PC-3 (cell line): ENCODE measurements at regions not wholly inside any gene's neighbourhood (a gene's known extent, or its start where the extent isn't known, plus 50 kb on each side); places are given as distances from the start of the nearest gene placed in this dataset.

Experiments
- ATAC-seq: fragments of 200-7000 bp; cut with Tn5 transposase; 2 replicates; pipeline ENCODE4 v1.9.1; 2020; ENCODE audit warnings: mild to moderate bottlenecking, moderate library complexity
- BruUV-seq: library from RNA; stranded (reverse); fragments of 400-500 nt; replicated peaks from 2 replicates; lab custom pipeline; 2021; lab: Mats Ljungman, UMichigan
- CTCF ChIA-PET: fragments of 300-600 bp; sonication (Branson Sonifier 250); formaldehyde crosslinking; loops from one replicate; lab custom pipeline; 2022; ENCODE audit warnings: antibody characterized with exemption; lab: Charles Lee
- POLR2A ChIA-PET: fragments of 300-600 bp; sonication (Branson Sonifier 250); formaldehyde crosslinking; loops from one replicate; lab custom pipeline; 2022; ENCODE audit warnings: antibody characterized with exemption; ENCODE audit not compliant: unreplicated experiment; lab: Charles Lee
- DNase-seq: peaks from one replicate; pipeline ENCODE4 v3.0.0-alpha.2; 2015
- H2AFZ ChIP-seq: fragments of 300-600 bp; sonication (generic); 2 replicates; pipeline ENCODE4 v1.6.0; 2016; ENCODE audit warnings: antibody characterized with exemption, low read length
- H3F3A ChIP-seq: fragments of 300-600 bp; sonication (generic); one replicate; pipeline ENCODE4 v1.6.0; 2017; ENCODE audit warnings: antibody characterized with exemption, low read length, control low read depth, mild to moderate bottlenecking; ENCODE audit not compliant: unreplicated experiment
- H3K27ac ChIP-seq: fragments of 300-600 bp; sonication (generic); 2 replicates; pipeline ENCODE4 v1.5.1; 2016; ENCODE audit warnings: mild to moderate bottlenecking, low read length
- H3K27me3 ChIP-seq: fragments of 300-600 bp; sonication (generic); 2 replicates; pipeline ENCODE4 v1.6.1; 2016; ENCODE audit warnings: low read length, mixed read lengths
- H3K36me3 ChIP-seq: fragments of 300-600 bp; sonication (generic); 2 replicates; pipeline ENCODE4 v1.6.1; 2016; ENCODE audit warnings: low read depth, mixed run types, low read length, mixed read lengths
- H3K4me1 ChIP-seq: fragments of 300-600 bp; sonication (generic); 2 replicates; pipeline ENCODE4 v1.5.1; 2016; ENCODE audit warnings: low read length; ENCODE audit not compliant: insufficient read depth
- H3K4me2 ChIP-seq: fragments of 300-600 bp; sonication (generic); 2 replicates; pipeline ENCODE4 v1.6.0; 2016; ENCODE audit warnings: low read length
- H3K4me3 ChIP-seq: fragments of 300-600 bp; sonication (generic); 2 replicates; pipeline ENCODE4 v1.5.1; 2016; ENCODE audit warnings: mild to moderate bottlenecking, low read length, mixed read lengths
- H3K79me2 ChIP-seq: fragments of 300-600 bp; sonication (generic); 2 replicates; pipeline ENCODE4 v1.6.1; 2017; ENCODE audit warnings: low read length, mixed read lengths
- H3K9ac ChIP-seq: fragments of 300-600 bp; sonication (generic); 2 replicates; pipeline ENCODE4 v1.6.0; 2016; ENCODE audit warnings: mild to moderate bottlenecking, low read length
- H3K9me2 ChIP-seq: fragments of 300-600 bp; sonication (generic); replicated peaks from 2 replicates; pipeline ENCODE4 v1.6.1; 2016; ENCODE audit warnings: mixed run types, low read length, mixed read lengths
- H3K9me3 ChIP-seq: fragments of 300-600 bp; sonication (generic); 2 replicates; pipeline ENCODE4 v1.6.1; 2016; ENCODE audit warnings: low read length, mixed read lengths
- H4K20me1 ChIP-seq: fragments of 300-600 bp; sonication (generic); 2 replicates; pipeline ENCODE4 v1.6.1; 2016; ENCODE audit warnings: low read length, mixed read lengths
- EZH2 ChIP-seq: fragments of 300-600 bp; sonication (generic); IDR thresholded peaks from one replicate; pipeline ENCODE4 v1.6.1; 2017; ENCODE audit warnings: antibody characterized with exemption, mild to moderate bottlenecking, low read length; ENCODE audit not compliant: unreplicated experiment
- EZH2phosphoT487 ChIP-seq: fragments of 300-600 bp; sonication (generic); IDR thresholded peaks from 2 replicates; pipeline ENCODE4 v1.6.1; 2018; ENCODE audit warnings: mild to moderate bottlenecking, antibody characterized with exemption, low read length, borderline replicate concordance
- intact Hi-C: fragments of 100-400 bp; cut with micrococcal nuclease; formaldehyde crosslinking; loops from 2 replicates; pipeline ENCODE4 v1.9.0; 2023
- TF ChIP-seq, protein P1 (sequence below): fragments of 300-600 bp; sonication (generic); conservative IDR thresholded peaks from 2 replicates; pipeline ENCODE4 v1.5.1; 2017; ENCODE audit warnings: antibody characterized with exemption, low read depth, mild to moderate bottlenecking, low read length

DNA sequence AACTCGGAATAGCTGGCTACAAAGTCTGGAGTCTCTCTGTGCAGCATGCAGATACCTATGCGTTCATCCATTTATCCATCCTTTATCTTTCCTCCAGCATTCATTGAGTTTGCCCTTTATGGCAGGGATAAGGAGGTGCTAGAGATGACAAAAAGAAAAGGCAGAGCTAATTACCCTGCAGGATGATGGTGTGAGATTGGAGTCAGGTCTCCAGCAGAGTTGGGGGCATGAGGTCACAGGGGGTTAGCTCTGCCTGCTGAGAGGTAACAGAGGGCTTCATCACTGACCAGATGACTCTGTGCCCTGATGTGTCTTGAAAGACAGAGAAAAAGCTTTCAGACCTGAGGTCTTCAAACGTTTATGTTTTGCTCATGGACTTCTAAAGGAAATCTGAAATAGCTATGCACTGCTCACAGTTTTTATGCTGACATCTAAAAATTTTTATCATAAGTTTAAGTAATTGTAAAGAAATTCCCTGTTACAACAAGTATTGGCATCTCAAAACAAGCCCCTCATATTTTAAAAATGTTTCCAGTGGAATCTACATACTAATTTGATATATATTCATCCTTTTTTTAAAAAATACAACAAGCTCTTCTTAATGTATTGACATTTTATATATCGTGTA, 132.3 kb upstream of the ANKRD28 start:
- H3K27me3 ChIP-seq: no peaks in the 10 kb centered on the region
- no peak overlapping the region for H3K4me2 ChIP-seq
- H3K36me3 ChIP-seq: no peaks in the 10 kb centered on the region
- no peaks in the 10 kb centered on the region for H3K9me3 ChIP-seq
- H3K4me1 ChIP-seq: no peaks in the 10 kb centered on the region
- BruUV-seq: no TSS peak
- intact Hi-C loops: no loop called here
- no peak overlapping the region for H3K4me3 ChIP-seq
- TF ChIP-seq EZH2phosphoT487 (no peak), EZH2 (no peak)
- TF ChIP-seq, protein P1, sequence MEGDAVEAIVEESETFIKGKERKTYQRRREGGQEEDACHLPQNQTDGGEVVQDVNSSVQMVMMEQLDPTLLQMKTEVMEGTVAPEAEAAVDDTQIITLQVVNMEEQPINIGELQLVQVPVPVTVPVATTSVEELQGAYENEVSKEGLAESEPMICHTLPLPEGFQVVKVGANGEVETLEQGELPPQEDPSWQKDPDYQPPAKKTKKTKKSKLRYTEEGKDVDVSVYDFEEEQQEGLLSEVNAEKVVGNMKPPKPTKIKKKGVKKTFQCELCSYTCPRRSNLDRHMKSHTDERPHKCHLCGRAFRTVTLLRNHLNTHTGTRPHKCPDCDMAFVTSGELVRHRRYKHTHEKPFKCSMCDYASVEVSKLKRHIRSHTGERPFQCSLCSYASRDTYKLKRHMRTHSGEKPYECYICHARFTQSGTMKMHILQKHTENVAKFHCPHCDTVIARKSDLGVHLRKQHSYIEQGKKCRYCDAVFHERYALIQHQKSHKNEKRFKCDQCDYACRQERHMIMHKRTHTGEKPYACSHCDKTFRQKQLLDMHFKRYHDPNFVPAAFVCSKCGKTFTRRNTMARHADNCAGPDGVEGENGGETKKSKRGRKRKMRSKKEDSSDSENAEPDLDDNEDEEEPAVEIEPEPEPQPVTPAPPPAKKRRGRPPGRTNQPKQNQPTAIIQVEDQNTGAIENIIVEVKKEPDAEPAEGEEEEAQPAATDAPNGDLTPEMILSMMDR: no peak
- H3F3A ChIP-seq: no peaks in the 10 kb centered on the region
- no peaks in the 10 kb centered on the region for H4K20me1 ChIP-seq
- CTCF ChIA-PET: no interaction called here
- H3K27ac ChIP-seq: no peak overlapping the region
- H3K9ac ChIP-seq: no peak overlapping the region
- ATAC-seq (no peak), DNase-seq (no peak)
- POLR2A ChIA-PET: no interaction called here
- no peaks in the 10 kb centered on the region for H3K79me2 ChIP-seq
- no peak overlapping the region for H2AFZ ChIP-seq
- no peaks in the 10 kb centered on the region for H3K9me2 ChIP-seq

DNA sequence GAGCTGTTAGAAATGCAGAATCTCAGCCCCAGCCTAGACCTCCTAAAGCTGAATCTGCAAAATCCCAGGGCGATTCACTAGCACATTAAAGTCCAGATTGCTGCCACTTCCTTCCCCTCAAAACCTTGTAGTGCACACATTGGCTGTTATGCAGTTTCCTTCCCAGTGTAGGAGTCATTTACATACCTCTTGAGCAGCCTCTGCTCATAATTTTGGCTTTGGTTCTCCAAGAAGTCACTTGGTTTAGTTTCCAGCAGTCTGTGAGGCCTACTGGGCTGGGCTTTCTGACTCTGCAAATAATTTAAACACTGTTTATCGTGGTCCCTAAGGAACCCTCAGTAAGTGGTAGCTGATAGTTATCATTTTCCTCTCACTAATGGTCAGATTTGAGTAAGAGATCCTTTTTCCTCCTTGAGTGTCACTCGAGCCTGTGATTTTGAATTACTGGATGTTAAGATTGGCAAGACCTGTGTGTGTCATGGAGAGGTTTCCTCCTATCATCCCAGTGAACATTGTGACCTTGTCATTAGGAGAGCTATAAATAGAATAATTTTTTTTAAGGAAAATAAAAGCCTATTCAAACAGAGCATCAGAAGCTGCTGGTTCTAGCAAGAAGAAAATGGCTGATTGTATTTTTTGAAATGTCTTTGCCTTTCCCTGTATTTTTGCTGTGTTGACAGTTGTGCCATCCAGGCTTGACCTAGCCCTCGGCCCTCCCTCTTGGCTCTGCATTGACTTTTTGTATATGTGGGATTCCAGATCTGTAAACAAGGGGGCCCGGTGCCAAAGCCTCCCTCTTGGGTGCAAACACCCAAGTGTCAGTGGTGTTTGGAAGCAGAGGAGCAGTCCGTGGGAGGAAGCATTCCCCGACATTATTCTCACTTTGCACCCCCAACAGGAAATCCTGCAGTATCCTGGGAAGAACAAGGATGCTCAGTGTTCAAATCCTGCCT, 134.8 kb upstream of the ANKRD28 start:
- H3K4me2 ChIP-seq: no peak overlapping the region
- no TSS peak for BruUV-seq
- no peaks in the 10 kb centered on the region for H3K9me2 ChIP-seq
- no peaks in the 10 kb centered on the region for H3K27me3 ChIP-seq
- intact Hi-C loops: no loop called here
- H3K9ac ChIP-seq: no peak overlapping the region
- TF ChIP-seq EZH2phosphoT487: no peak
- TF ChIP-seq, protein P1: no peak
- no peak for TF ChIP-seq EZH2
- CTCF ChIA-PET: no interaction called here
- no peak overlapping the region for H3K27ac ChIP-seq
- ATAC-seq (no peak), DNase-seq (no peak)
- H3K36me3 ChIP-seq: no peaks in the 10 kb centered on the region
- no peaks in the 10 kb centered on the region for H4K20me1 ChIP-seq
- POLR2A ChIA-PET: no interaction called here
- H3F3A ChIP-seq: no peaks in the 10 kb centered on the region
- no peak overlapping the region for H2AFZ ChIP-seq
- H3K79me2 ChIP-seq: no peaks in the 10 kb centered on the region
- no peaks in the 10 kb centered on the region for H3K9me3 ChIP-seq
- H3K4me1 ChIP-seq: no peaks in the 10 kb centered on the region
- H3K4me3 ChIP-seq: no peak overlapping the region
